GM12878 (cell line): ENCODE measurements at regions not wholly inside any gene's neighbourhood (a gene's known extent, or its start where the extent isn't known, plus 50 kb on each side); places are given as distances from the start of the nearest gene placed in this dataset.

Source experiments
- ATAC-seq: fragments of 200-7000 bp; cut with Tn5 transposase; 3 replicates; pipeline ENCODE4 v1.9.1; 2020; ENCODE audit warnings: mild to moderate bottlenecking, moderate library complexity
- BruUV-seq: library from RNA; stranded (reverse); fragments of 400-500 nt; replicated peaks from 2 replicates; lab custom pipeline; 2021; lab: Mats Ljungman, UMichigan
- CTCF ChIA-PET: fragments of 300-600 bp; sonication (Branson Sonifier 250); formaldehyde crosslinking; extraction: SDS; loops from one replicate; lab custom pipeline; 2021; ENCODE audit warnings: inconsistent platforms; lab: Yijun Ruan, JAX
- POLR2A ChIA-PET: fragments of 350-600 bp; formaldehyde crosslinking; extraction: SDS; loops from one replicate; lab custom pipeline; 2021; ENCODE audit warnings: inconsistent platforms; lab: Charles Lee
- RAD21 ChIA-PET: fragments of 300-600 bp; sonication (Branson Sonifier 250); formaldehyde crosslinking; loops from one replicate; lab custom pipeline; 2023; ENCODE audit warnings: antibody characterized with exemption; ENCODE audit not compliant: unreplicated experiment; lab: Charles Lee
- SMC1A ChIA-PET: fragments of 300-600 bp; sonication (Branson Sonifier 250); formaldehyde crosslinking; loops from one replicate; lab custom pipeline; 2023; ENCODE audit not compliant: unreplicated experiment, uncharacterized antibody; lab: Charles Lee
- DNase-seq: peaks from one replicate; pipeline ENCODE4 v3.0.0-alpha.2; 2011; ENCODE audit warnings: low read depth, low spot score
- FAIRE-seq: peaks from 3 replicates; lab custom pipeline; 2011; peaks lifted over from hg19 to GRCh38; lab: Jason Lieb, UNC
- H2AFZ ChIP-seq: 2 replicates; pipeline ENCODE4 v1.6.0; 2011; ENCODE audit warnings: low read depth, low read length, control low read depth; ENCODE audit not compliant: control insufficient read depth
- H3K27ac ChIP-seq: 2 replicates; pipeline ENCODE4 v1.5.1; 2011; ENCODE audit warnings: control low read depth; ENCODE audit not compliant: control insufficient read depth, insufficient read depth
- H3K27me3 ChIP-seq, 2 experiments: replicated peaks in 1 of 2; 2 replicates each; pipeline versions ENCODE4 v1.6.0 to v1.6.1; 2011; ENCODE audit warnings: low read length in 1 of 2; ENCODE audit not compliant: control insufficient read depth in 2 of 2, insufficient read depth in 2 of 2
- H3K36me3 ChIP-seq, 2 experiments: 2 replicates each; pipeline ENCODE4 v1.5.1; 2011; ENCODE audit warnings: low read length in 1 of 2; ENCODE audit not compliant: control insufficient read depth in 2 of 2, insufficient read depth in 2 of 2
- H3K4me1 ChIP-seq: 2 replicates; pipeline ENCODE4 v1.6.1; 2011; ENCODE audit warnings: mild to moderate bottlenecking, low read length, moderate library complexity, mixed read lengths; ENCODE audit not compliant: control insufficient read depth, insufficient read depth
- H3K4me2 ChIP-seq: 2 replicates; pipeline ENCODE4 v1.6.0; 2011; ENCODE audit warnings: control low read depth; ENCODE audit not compliant: control insufficient read depth, insufficient read depth
- H3K4me3 ChIP-seq: fragments of 200-600 bp; sonication (generic); 2 replicates; pipeline ENCODE4 v1.5.1; 2016
- H3K79me2 ChIP-seq: 2 replicates; pipeline ENCODE4 v1.6.0; 2011; ENCODE audit warnings: low read length; ENCODE audit not compliant: control insufficient read depth, insufficient read depth
- H3K9ac ChIP-seq: 2 replicates; pipeline ENCODE4 v1.8.0; 2011; ENCODE audit warnings: low read length, control low read depth, mixed read lengths; ENCODE audit not compliant: control insufficient read depth, insufficient read depth
- H3K9me3 ChIP-seq: replicated peaks from 3 replicates; pipeline ENCODE4 v1.5.1; 2011; ENCODE audit warnings: mild to moderate bottlenecking, low read length; ENCODE audit not compliant: control insufficient read depth, insufficient read depth
- H4K20me1 ChIP-seq: 2 replicates; pipeline ENCODE4 v1.6.0; 2011; ENCODE audit not compliant: control insufficient read depth, insufficient read depth
- BMI1 ChIP-seq: fragments of 450-650 bp; IDR thresholded peaks from 2 replicates; pipeline ENCODE4 v1.6.1; 2016; ENCODE audit warnings: mild to moderate bottlenecking, moderate library complexity, borderline replicate concordance
- EED ChIP-seq: sonication (generic); IDR thresholded peaks from 2 replicates; pipeline ENCODE4 v1.6.1; 2016; ENCODE audit warnings: antibody characterized with exemption, low read depth
- IRF5 ChIP-seq: fragments of 450-650 bp; IDR thresholded peaks from 2 replicates; pipeline ENCODE4 v1.6.1; 2017; ENCODE audit warnings: borderline replicate concordance
- NFIC ChIP-seq: IDR thresholded peaks from 2 replicates; pipeline ENCODE4 v1.6.1; 2012; ENCODE audit warnings: low read depth, mild to moderate bottlenecking, inconsistent platforms, low read length, moderate library complexity
- RAD21 ChIP-seq: IDR thresholded peaks from 2 replicates; pipeline ENCODE4 v1.6.1; 2011; ENCODE audit warnings: mild to moderate bottlenecking, low read depth, low read length, moderate library complexity; ENCODE audit not compliant: insufficient read depth
- STAT3 ChIP-seq: IDR thresholded peaks from 2 replicates; pipeline ENCODE4 v1.6.1; 2011; ENCODE audit warnings: low read depth, low read length, improper control_type of control experiment
- ZBTB4 ChIP-seq: fragments of 450-650 bp; formaldehyde crosslinking; IDR thresholded peaks from 2 replicates; pipeline ENCODE4 v1.4.0; 2022; ENCODE audit warnings: mild to moderate bottlenecking, moderate library complexity
- WGBS: methylation state at CpG from one replicate; pipeline ENCODE4 v1.1.6; 2016; ENCODE audit warnings: low lambda C conversion rate; ENCODE audit not compliant: insufficient replicate concordance, insufficient coverage; ENCODE audit errors: missing lambda C conversion rate; 5-methylcytosine and 5-hydroxymethylcytosine counted together
- in situ Hi-C: fragments of 300-500 bp; cut with MboI; formaldehyde crosslinking; loops from 9 replicates; pipeline ENCODE4 v1.14.3; 2018; ENCODE audit warnings: mixed read lengths
- intact Hi-C: fragments of 100-400 bp; cut with micrococcal nuclease; formaldehyde crosslinking; loops from one replicate; pipeline ENCODE4 v1.14.2; 2022; ENCODE audit not compliant: unreplicated experiment

GRCh38 chr1:181249186-181249585, 160.7 kb downstream of the IER5 start (continued):
- no peak for TF ChIP-seq ZBTB4 (CRISPR knock-in tag)
- no peak for TF ChIP-seq RAD21
- TF ChIP-seq NFIC, result no peak
- TF ChIP-seq EED, result no peak
- TF ChIP-seq STAT3, result no peak

- 18% methylated on average over 2 of the region's 2 CpGs for WGBS
- intact Hi-C loops (no loop called here), in situ Hi-C loops (no loop called here)
- ChIA-PET POLR2A (no interaction called here), CTCF (no interaction called here), RAD21 (no interaction called here), SMC1A (no interaction called here)
- Histone ChIP-seq H4K20me1 (no peaks in the 10 kb centered on the region), H3K4me2 (no peak overlapping the region), H3K36me3 (no peaks in the 10 kb centered on the region), H3K9me3 (peaks cover 1% of the 10 kb centered on the region; the same call in 2 of the 3 replicates), H3K4me3 (no peak overlapping the region), H3K4me1 (no peaks in the 10 kb centered on the region), H2AFZ (no peak overlapping the region), H3K27me3 (no peaks in the 10 kb centered on the region), H3K27ac (no peak overlapping the region), H3K79me2 (no peaks in the 10 kb centered on the region), H3K9ac (no peak overlapping the region)
- ATAC-seq (no peak), FAIRE-seq (no peak), DNase-seq (no peak)
- no TSS peak for BruUV-seq
- TF ChIP-seq IRF5 (no peak), BMI1 (no peak)
Observed at GRCh38 chr1:181250038-181250437, 161.5 kb downstream of the IER5 start.
